AML-193 (cell line): ENCODE measurements at regions not wholly inside any gene's neighbourhood (a gene's known extent, or its start where the extent isn't known, plus 50 kb on each side); places are given as distances from the start of the nearest gene placed in this dataset.

ENCODE experiments used
- DNase-seq, 2 experiments: peaks; one replicate each; lab custom pipeline; 2025; lab: John Stamatoyannopoulos, UW

DNA sequence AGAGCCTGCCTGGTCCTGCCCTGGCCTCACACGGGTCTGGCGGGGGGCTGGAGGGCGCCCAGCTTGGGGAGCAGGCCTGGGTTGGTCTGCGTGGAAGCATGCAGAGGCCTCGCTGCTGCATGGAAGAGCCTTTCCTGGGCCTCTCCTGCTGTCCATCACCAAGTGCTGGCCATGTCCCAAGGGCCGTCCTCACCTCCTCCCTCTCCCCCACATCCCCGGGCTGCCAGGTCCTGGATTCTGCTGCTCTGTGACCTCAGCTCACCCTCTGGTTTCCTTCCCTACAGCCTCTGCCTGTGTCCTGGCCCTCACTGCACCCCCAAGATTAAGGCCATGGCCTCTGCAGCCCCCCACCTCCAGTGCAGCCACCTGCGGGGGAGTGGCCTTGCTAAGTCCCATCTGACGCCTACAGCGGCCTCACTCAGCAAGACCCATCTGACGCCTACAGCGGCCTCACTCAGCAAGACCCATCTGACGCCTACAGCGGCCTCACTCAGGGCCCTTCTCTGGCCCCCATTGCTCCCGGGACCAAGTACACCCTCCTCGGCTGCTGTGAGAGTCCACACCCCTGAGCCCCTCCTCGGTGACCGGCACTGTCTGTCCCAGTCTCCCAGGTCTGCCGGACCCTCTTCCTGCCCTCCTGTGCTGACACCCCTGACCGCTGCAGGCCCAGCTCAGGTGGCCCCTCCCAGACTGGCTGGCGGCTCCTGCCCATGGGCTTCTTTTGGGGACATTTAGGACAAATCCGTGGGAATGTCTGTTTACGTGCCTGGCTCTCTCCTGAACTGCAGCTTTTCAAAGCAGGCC is 119.5 kb upstream of the B3GAT1 start:
- no peak for DNase-seq

DNA sequence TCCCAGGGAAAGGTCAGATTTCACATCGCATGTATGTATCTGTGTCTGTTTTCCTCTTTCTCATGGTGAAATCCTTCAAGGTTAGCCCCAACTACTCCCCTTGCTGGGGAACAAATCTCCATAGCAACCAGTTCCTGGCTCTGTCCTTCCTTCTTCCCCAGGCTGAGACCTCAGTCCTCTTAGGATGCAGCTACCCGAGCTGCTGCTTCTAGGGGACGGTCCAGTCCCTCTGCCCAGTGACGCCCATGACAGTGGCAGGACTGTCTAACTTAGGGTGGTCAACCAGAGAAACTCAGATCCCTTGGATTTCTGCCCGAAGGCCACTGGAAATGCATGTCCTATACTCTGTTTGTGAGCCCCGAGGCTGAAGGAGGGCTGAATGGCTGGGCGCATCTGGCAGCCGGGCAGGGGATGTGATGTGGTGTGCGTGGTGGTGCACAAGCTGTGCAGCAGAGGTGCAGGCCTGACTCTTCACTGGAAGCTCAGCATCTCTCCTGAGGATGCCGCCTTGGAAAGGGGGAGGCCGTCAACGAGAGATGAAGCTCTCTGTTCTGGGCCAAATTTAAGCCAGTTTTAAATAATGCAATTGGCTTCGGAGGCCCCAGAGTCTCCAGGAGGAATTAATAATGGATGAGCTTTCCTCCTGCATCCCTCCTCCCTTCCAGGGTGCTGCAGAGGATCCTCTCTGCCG is 118.7 kb upstream of the B3GAT1 start:
- no peak for DNase-seq

DNA sequence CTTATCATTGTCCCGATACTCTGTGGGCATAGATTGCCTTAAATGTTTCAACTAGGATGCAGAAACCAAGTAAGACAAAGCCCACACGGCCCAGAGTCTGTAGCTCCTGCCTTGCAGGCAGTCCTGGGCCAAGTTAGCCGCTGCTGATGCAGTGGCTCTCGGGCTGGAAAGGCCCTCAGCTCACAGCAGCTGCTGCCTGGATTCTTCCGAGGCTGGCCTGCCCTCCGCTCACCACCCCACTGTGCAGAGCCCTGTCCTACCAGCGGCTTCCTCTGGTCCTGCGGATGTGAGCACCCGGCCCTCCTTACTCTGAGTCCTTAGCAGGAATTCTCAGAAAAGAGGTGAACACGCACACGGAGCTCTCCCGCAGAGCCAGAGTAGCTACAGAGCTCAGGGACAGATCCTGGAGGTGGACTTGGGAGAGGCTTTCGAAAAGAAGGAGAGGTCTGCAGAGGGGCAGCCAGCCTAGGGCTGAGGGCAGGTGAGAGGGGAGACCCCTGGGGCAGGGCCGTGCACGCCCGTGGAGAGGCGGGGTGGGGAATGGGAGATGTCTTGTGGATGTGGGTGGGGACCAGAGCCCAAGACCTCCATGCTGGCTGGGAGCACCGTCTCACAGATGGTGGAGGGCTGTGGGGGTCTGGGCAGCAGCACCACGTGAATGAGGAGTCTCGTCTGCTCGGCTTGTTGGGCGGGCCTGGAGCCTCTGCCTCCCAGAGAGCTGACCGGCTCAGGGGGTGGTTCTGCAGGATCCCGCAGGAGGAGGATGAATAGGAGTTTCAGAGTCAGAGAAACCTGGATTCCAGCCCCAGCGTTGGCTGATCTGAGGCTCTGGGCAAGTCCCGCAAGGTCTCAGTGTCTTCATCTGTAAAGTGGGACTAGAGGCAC is 117.4 kb upstream of the B3GAT1 start:
- no peak for DNase-seq

DNA sequence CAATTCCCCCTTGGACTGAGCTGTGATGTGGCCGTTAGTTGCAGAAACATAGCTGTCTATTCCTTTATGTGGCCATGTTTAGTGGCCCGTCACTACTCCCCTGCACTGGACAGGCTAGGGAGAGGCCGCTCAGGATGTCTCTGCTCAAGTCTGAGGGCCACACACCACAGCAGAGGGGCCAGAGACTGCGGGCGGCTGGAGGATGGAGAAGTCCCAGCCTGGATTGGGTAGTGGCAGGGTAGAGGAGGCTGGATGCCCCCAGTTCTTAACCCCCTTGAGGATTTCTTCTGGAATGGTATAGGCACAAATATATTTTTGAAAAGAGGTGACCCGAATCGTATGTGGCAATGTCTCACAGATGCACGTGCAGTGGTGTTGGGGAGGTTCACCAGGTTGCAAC is 116.4 kb upstream of the B3GAT1 start:
- no peak for DNase-seq

DNA sequence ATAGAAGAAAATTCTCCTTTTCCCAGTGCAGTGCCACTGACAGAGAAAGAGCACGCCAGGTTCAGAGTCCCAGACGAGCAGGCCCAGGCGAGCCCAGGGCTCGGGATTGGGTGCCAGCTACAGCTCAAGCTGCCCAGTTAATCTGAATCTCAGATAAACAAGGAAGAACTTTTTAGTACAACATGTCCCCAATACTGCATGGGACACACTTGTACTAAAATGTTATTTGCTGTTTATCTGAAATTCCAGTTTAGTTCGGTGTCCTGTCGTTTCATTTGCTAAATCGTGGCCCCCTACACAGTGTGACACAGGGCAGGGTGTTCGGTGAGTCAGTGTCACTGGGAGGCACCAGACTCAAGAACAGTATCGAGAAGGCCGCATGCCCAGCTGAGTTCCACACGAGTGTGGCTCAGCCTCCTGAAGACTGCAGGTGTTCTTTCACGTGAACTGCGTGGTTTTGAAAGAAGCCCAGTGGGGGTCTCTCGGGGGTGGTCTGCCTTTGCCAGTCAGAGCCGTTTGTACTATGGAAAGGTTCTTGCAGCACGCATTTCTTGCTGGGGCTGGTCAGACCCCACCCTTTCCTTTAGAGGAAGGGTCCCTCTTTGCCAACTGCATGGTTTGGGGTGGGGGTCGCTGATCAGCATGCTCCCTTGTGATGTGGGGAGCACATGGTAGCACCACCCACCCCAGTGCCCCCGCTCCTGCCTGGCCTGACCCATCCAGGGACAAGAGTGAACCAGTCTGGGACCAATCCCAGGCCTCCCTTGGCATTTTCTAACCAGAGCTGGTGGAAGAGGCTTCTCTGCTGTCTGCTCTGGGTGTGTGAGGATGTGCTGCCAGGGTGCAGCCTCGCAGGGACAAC is 115.6 kb upstream of the B3GAT1 start:
- no peak for DNase-seq

DNA sequence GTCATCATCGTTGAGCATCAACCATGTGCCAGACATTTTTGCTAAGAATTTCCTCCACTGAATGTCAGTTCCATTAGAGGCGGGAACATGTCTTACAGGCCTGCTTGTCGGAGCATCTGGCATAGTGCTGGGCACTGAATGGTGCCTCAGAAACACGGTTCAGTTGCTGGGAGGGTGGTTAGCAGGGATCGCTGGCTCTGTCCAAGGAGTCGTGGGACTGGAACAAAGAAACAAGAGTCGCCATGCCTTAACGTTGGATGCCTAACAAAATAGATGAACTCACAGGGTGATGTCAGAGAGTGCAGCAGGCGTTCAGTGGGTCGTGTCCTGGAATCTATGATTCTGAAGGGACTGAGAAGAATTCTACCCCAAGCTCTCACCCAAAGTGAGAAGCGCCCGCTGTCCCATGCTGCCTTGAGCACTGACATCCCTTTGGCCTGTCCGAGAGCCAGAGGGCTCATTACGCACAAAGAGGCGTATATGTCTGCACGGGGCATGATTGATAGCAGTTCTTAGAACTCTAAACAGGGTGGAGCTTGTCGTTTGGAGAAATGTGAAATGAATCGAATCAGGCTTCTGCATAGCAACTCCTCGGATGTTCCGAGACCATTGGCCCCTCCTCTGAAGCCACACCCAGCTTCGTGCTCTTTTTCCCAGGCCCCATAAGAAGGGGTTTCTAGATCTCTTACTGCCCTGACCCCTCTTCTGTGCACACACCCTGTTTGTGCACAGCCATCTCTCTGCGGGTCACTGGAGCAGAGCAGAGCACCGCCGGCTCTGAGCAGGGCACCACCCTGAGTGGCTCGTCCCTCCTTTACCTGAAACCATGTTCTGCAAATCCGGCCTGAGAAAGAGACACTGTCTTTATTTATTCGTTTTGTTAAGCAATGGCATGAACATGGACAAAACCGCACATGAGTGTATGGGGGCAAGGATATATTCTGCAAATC is 113.1 kb upstream of the B3GAT1 start:
- no peak for DNase-seq

DNA sequence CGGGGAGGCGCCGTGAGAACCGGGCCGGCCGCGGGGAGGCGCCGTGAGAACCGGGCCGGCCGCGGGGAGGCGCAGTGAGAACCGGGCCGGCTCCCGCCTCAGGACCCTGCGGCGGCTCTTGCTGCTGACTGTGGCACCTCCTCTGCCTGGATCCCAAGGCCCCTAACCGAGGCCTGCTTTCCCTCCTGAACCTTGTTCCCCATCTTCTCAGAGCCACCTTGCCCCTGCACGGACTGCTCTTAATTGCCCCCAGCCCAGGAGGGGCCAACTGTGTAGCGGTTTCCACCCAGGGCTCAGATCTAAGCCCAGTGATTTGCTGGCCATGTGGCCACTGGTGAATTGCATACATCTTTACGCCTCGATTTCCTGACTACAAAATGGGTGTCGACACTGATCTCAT is 112.2 kb upstream of the B3GAT1 start:
- DNase-seq, result no peak

DNA sequence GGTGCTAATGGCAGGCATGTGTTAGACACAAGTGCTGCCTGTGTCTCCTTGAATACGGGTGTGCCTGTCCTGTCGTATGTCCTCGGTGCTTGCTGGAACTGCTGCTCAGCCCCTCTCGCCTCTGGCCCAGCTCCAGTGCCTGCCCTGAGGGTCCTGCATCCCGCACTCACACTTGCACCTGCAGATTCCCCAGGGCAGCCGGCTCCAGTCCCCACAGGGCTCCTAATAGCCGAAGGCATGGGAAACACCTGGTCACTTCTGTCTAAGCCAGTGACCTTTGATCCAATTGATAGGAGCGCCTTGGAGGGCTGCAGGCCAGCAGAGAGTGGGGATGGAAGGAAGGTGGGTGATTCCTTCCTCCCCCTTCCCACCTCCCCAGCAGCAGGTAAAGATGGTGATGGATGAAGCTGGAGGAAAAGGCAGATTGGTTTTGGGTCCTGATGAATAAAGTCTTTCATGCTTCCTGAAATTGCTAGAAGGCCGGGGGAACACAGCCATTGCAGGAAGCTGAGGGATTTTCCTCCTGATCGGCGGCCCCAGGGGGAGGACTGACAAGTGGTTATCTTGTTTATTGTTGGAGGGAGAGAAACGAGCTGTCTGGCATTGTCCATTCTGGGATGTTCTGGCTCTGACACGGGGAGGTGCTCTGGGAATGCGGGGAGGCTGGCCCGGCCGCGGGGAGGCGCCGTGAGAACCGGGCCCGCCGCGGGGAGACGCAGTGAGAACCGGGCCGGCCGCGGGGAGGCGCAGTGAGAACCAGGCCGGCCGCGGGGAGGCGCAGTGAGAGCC is 110.9 kb upstream of the B3GAT1 start:
- no peak for DNase-seq

DNA sequence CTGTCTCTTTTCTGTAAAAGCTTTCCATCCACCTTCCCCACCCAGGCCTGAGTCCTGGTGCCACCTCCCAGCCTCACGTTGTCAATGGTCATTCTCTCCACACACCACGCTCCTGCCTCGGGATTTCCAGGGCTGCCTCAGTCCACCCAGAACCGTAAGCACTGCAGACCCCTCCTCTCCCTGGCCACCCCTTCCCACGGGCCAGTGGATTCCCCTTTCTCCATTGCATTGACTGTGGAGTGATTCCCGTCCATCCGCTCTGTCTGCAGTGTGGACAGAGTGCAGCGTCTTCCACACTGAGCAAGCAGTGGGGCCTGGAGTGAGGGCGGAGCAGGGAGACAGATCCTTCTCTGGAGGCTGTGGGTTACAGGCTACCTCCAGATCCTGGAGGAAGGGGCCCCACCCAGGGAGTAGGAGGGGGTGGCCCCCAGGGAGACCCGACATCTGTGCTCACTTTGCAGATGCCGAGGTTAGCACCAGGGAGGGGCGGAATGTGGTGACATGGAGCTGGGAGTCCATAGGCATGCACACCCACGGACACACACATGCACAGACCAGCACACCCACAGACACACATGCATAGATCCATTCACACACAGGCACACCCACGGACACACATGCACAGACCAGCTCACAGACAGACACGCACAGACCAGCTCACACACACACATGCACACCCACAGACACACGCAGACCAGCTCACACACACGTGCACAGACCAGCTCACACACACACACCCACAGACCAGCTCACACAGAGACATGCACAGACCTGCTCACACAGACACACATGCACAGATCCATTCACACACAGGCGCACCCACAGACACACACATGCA is 109.6 kb upstream of the B3GAT1 start:
- DNase-seq, result no peak

DNA sequence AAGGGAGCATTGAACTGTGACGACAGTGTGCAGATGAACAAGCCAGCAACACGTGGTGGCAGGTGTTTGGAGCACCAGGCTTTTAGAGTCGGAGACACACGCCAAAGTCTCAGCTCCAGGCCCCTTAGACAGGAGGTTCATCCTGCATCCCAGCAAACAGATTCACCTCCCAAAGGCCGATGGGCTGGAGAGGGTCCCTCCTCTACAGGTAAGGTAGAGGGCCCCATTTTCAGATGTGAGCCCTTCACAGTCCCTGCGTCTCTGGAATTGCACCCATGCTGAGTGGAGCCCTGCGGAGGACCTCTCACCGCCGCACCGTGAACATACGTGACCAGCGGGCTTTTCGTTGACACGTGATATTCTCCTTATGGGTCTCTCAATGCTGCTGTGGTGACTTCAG is 109.0 kb upstream of the B3GAT1 start:
- DNase-seq, result no peak

DNA sequence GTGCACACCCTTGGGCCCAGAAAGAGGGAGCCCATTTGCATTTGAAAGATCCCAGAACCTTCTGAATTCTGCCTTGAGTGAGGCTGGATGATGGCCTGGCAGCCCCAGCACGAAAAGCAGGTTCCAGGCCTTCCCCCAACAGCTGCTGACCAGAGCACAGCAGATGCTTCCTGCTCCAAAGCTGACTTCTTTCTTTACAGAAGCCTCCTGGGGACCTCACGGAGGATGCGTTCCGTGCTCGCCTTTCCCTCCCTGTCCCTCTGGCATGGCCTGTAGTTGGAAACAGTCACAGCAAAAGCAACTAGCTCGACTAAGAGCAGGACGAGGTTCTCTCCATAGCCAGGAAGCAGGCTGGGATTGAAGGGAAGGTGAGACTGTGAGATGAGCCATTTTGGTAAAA is 107.7 kb upstream of the B3GAT1 start:
- DNase-seq, result no peak

DNA sequence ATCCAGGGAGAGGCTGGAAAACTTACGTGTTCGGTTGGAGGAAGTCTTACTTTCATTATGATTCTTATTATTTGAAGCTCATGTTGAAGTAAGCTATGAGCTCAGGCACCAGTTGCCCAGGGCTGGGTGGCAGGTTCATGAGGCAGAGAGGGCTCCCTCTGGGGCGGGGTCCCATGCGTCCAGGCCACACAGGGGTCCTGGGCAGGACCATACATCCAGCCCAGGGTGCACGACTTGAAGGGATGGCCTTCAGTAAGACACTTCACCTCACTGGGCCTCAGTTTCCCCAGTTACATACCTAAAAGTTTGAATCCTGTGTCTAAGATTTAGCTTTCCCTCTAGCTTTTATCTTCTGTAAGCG is 107.3 kb upstream of the B3GAT1 start:
- no peak for DNase-seq

DNA sequence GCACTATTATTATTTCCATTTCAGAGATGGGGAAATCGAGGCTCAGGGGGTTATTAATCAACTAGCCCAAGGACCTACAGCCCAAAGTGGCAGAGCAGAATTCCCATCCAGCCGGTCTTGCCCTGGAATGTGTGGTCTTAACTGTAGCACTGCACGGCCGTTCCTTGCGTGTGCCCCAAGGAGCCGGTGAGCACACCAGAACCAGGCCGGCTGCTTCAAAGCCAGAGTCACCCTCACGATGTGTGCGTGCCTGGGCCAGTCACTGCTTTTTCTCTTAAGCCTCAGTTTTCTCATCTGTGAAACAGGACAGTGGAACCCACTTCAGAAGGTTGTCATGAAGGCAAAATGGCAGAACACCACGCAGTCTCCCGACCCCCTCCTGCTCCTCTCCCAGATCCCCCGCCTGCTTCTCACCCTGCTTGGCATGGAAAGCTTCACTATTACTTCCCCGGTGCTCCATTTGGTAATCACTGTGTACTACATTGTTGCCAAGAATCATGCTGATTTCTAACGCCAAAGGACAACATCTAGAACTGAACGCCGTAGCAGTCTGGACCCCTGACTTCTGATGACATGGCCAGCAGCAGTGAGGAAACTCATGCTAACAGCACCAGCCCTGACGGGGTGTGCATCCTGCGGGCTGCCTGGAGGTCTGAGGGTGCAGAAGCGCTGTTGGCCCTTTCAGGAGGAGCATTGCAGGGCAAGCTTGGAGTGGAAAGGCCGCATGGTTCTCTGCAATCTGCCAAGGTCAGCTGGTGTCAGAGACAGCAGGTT is 106.8 kb upstream of the B3GAT1 start:
- DNase-seq, result no peak

DNA sequence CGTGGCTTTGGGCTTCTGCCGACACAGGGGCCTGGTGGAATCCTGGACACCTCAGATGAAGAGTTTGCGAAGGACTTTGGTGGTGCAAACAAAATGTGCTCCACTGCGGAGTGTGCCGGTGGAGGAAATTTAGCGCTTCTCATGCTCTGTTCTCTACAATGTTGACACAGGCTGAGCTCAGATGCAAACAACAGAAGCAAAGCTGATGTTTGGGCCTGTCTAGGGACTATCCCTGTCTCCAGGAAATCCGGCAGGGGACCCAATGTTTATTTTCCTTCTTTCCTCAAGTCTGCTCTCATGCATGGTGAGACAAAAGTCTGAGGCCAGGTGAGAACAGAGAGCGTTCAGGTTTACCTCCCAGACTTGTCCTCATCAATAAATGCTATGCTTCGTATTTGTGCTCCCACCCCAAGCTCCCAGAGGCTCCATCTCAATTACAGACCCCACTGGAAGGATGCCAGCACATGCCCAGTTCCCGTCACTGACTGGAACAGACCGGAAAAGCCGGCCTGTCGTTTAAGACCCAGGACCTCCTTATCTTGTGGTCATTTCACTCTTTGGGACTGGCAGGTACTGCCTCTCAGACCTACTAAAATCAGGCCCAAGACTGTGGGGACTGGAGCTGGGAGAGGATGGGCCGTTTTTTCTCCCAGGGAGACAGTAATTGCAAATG is 105.7 kb upstream of the B3GAT1 start:
- DNase-seq, result no peak

DNA sequence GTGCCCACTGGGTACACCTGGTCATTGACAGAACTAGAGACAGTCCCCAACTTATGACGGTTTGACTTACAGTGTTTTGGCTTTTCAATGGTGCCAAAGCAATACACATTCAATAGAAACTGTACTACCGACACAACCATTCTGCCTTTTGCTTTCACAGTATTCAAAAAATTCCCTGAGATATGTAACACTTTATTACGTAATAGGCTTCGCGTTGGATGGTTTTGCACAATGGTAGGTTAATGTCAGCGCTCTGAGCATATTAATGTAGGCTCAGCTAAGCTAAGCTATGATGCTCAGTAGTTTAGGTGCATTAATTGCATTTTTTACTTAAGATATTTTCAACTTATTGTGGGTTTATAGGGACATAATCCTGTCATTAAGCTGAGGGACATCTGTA is 105.1 kb upstream of the B3GAT1 start:
- DNase-seq, result no peak

DNA sequence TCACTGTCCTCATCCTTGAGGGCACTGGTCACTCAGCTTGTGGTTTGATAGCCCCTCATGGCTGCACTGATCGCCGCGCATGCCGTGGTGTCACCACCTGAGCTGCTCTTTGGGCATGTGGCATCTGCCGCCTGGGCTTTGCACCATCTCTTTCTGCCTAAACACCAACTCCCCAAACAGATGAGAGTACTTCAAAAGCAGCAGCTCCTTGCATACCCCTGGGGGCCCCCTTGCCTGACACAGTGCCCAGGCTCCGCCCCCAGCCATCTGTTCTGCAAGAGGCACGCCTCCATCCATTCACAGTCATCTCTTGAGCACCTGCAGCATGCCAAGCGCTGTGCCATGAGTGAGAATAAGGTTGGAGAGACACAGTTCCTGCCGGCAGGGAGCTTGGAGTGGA is 104.5 kb upstream of the B3GAT1 start:
- no peak for DNase-seq

DNA sequence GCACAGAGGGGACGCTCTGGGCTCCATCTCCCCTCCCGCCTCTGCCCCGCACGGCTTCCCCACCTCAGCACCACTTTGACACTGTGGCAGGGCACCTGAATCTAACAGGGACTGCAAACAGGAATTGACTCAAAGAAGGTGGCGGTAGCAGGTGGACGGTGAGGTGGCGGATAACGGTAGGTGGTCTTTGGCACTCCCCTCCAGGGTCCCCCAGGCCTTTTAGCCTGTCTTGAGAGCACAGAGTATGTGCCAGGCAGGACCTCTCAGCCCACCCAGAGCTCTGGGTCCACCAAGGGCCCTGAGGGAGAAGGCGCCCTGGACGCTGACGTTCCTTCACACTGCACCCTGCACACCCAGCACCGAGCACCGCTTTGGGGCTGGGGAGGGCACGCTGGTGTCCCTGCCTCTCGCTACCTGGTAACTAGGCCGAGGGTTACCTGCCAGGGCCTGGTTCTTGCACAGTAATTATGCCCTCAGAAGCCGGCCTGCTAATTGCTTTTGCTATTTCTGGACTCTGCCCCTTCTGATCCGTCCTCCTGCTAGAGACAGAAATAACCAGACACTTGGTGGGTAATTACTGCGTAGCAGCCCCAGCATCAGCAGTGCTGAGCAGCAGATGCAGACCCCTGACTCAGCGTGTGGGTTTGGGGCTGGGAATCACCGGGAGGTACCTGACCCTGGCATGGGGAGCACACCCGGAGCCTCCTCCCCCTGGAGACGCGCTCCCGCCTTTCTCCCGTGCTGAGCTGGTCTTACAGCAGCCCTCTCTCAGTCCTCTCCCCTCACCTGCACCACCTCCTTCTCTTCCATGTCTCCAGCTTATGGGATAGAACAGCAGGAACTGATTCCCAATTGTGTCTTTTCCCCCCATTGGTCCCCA is 103.3 kb upstream of the B3GAT1 start:
- DNase-seq, result no peak
